DMS153 treated with DMSO at 0.1 percent for 48 hours (cell line): ENCODE measurements at regions not wholly inside any gene's neighbourhood (a gene's known extent, or its start where the extent isn't known, plus 50 kb on each side); places are given as distances from the start of the nearest gene placed in this dataset.
A peak's percentile ranks its signal among the peaks of the same experiment; 100 is the strongest.

Source experiments
- DNase-seq: peaks from one replicate; lab custom pipeline; 2025; ENCODE audit not compliant: unreplicated experiment; lab: John Stamatoyannopoulos, UW

- DNase-seq: no peak
These were observed 106.9 kb downstream of the TLE3 start for GRCh38 chr15:69990566-69991421.

- DNase-seq: no peak
These were observed 106.2 kb downstream of the TLE3 start for GRCh38 chr15:69991551-69991980.

GRCh38 chr15:69992348-69992747 is 105.4 kb downstream of the TLE3 start:
- DNase-seq: no peak

- no peak for DNase-seq
These were observed 103.1 kb downstream of the TLE3 start for GRCh38 chr15:69994429-69995205.

GRCh38 chr15:69996321-69997160 is 101.2 kb downstream of the TLE3 start:
- DNase-seq: peak; percentile 54

GRCh38 chr15:69997161-69997485 is 100.6 kb downstream of the TLE3 start:
- no peak for DNase-seq
